BE2C (cell line): ENCODE measurements at regions not wholly inside any gene's neighbourhood (a gene's known extent, or its start where the extent isn't known, plus 50 kb on each side); places are given as distances from the start of the nearest gene placed in this dataset.

Experiments used
- DNase-seq: peaks from one replicate; pipeline ENCODE4 v3.0.0-alpha.2; 2020
- H3K27me3 ChIP-seq: fragments of 250-450 bp; sonication (Bioruptor Pico); 2 replicates; pipeline ENCODE4 v1.5.1; 2020; ENCODE audit warnings: mild to moderate bottlenecking
- H3K36me3 ChIP-seq: fragments of 250-450 bp; sonication (Bioruptor Pico); 2 replicates; pipeline ENCODE4 v1.5.1; 2020; ENCODE audit warnings: mild to moderate bottlenecking
- H3K4me1 ChIP-seq: fragments of 250-450 bp; sonication (Bioruptor Pico); 2 replicates; pipeline ENCODE4 v1.5.1; 2020
- H3K4me3 ChIP-seq: 2 replicates; pipeline ENCODE4 v1.5.1; 2011; ENCODE audit warnings: low read depth, low read length
- H3K9me3 ChIP-seq: fragments of 250-450 bp; sonication (Bioruptor Pico); 2 replicates; pipeline ENCODE4 v1.5.1; 2020
- CTCF ChIP-seq: IDR thresholded peaks from 2 replicates; pipeline ENCODE4 v1.5.1; 2012; ENCODE audit warnings: mild to moderate bottlenecking, low read depth, low read length

- no peak overlapping the region for H3K4me3 ChIP-seq
- H3K36me3 ChIP-seq: no peaks in the 10 kb centered on the region
- no peak for TF ChIP-seq CTCF
- H3K4me1 ChIP-seq: no peaks in the 10 kb centered on the region
- H3K9me3 ChIP-seq: no peaks in the 10 kb centered on the region
- DNase-seq: no peak
- no peaks in the 10 kb centered on the region for H3K27me3 ChIP-seq
These were observed 149.0 kb upstream of the KCNIP4 start for GRCh38 chr4:22097596-22097995.

DNA sequence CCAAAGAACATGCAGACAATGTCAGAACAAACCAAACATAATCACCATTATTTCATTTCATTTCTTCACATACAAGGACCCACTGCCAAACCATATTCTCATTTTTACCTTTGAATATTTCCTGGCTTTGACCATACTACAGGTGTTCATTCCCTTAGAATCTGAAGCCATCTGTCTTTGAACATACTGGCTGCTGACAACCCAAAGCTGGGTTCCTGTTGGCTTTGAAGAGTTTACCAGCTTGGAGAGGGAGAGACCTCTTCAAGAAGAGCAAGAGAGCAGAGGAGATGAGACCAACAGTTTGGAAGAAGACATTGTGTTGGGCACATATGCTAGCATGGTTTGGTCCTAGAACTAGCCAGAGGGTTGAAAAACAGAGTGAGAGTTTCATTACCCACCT lies 145.6 kb upstream of the KCNIP4 start:
- Histone ChIP-seq H3K4me3 (no peak overlapping the region), H3K27me3 (no peaks in the 10 kb centered on the region), H3K36me3 (no peaks in the 10 kb centered on the region), H3K4me1 (no peaks in the 10 kb centered on the region), H3K9me3 (no peaks in the 10 kb centered on the region)
- TF ChIP-seq CTCF: no peak
- DNase-seq: no peak

DNA sequence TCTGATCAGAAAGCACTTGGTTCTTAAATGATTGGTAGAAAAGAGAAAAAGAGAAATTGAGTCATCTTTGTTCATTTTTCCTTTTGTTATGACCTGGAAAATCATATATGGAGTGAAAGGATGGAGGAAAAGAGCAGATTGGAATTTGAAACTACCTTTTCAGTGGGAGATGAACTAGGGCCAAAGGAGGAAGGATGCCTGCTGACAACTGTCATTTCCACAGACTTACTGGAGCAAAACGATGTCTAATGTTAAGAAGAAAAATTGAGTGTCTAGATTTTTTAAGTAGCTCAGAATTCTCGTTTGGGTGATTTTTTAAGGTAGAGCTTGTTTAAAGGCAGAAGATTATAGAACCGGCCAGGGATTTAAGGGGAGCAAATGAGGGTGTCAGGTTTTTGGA lies 144.6 kb upstream of the KCNIP4 start:
- DNase-seq: no peak
- TF ChIP-seq CTCF: no peak
- Histone ChIP-seq H3K27me3 (no peaks in the 10 kb centered on the region), H3K9me3 (no peaks in the 10 kb centered on the region), H3K4me1 (no peaks in the 10 kb centered on the region), H3K36me3 (no peaks in the 10 kb centered on the region), H3K4me3 (no peak overlapping the region)

DNA sequence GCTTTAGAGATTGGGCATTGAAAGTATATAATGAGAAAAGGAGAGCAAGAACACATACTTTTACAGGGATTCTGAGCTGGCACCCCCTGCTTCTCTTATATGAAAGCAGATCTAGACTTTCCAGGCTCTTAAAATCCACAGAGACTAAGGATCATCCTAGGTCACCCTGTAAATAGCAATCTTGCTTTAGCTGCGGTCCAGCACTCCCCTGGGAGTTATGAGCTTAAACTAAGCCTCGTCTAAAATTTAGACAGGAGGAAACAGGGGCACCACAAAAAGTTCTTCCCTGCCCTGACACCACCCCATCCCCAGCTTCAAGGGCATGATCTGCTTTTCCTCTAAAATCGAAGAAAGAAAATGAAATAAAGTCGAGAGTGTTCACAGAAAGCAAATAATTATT lies 143.3 kb upstream of the KCNIP4 start:
- Histone ChIP-seq H3K4me3 (no peak overlapping the region), H3K27me3 (no peaks in the 10 kb centered on the region), H3K36me3 (no peaks in the 10 kb centered on the region), H3K4me1 (no peaks in the 10 kb centered on the region), H3K9me3 (no peaks in the 10 kb centered on the region)
- no peak for TF ChIP-seq CTCF
- DNase-seq: no peak

DNA sequence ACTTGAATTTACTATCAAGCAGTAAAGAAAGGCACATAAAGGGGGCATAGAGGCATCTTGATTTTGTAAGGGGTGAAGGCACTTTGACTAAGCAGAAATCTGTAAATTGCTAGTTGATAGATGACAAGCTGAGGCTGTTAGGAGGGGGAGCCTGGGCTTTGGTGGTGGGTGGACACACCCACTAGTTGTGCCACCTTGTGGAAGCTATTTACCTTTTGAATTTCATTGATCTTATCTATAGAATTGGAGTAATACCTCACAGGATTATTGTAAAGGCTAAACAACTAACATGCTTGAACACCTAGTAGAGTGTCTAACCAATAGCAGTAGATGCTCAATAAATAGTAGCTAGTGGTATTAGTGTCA lies 142.8 kb upstream of the KCNIP4 start:
- H3K4me3 ChIP-seq: no peak overlapping the region
- H3K36me3 ChIP-seq: no peaks in the 10 kb centered on the region
- TF ChIP-seq CTCF: no peak
- no peaks in the 10 kb centered on the region for H3K4me1 ChIP-seq
- DNase-seq: no peak
- H3K9me3 ChIP-seq: no peaks in the 10 kb centered on the region
- no peaks in the 10 kb centered on the region for H3K27me3 ChIP-seq

- TF ChIP-seq CTCF: no peak
- Histone ChIP-seq H3K4me3 (no peak overlapping the region), H3K9me3 (no peaks in the 10 kb centered on the region; the same call in 1 of the 2 replicates), H3K27me3 (no peaks in the 10 kb centered on the region), H3K4me1 (no peaks in the 10 kb centered on the region), H3K36me3 (no peaks in the 10 kb centered on the region)
- no peak for DNase-seq
These were observed 142.2 kb upstream of the KCNIP4 start for GRCh38 chr4:22090661-22091351.
